COLO829 (cell line): ENCODE measurements at regions not wholly inside any gene's neighbourhood (a gene's known extent, or its start where the extent isn't known, plus 50 kb on each side); places are given as distances from the start of the nearest gene placed in this dataset.
A peak's percentile ranks its signal among the peaks of the same experiment; 100 is the strongest.

Experiments
- DNase-seq: peaks from one replicate; pipeline ENCODE4 v3.0.0; 2012; ENCODE audit warnings: low spot score

DNA sequence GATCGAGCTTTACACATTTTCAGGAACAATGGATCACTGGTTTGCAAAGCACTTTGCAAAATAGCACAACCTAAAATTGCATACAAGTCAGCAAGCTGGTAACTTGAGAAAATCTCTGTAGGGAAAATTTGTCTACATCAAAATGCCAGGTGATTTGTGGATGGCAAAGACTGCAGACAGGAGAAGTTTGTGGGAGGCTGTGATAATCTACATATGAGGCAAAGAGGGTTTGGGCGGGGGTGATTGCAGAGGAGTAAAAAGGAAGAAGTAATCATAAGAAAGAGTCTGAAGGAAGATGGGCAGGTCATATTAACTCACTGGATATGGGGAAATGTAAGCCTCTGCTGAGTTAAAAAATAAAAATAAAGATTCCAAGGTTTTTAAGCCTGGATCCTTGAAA is 166.3 kb upstream of the STXBP5 start:
- no peak for DNase-seq

DNA sequence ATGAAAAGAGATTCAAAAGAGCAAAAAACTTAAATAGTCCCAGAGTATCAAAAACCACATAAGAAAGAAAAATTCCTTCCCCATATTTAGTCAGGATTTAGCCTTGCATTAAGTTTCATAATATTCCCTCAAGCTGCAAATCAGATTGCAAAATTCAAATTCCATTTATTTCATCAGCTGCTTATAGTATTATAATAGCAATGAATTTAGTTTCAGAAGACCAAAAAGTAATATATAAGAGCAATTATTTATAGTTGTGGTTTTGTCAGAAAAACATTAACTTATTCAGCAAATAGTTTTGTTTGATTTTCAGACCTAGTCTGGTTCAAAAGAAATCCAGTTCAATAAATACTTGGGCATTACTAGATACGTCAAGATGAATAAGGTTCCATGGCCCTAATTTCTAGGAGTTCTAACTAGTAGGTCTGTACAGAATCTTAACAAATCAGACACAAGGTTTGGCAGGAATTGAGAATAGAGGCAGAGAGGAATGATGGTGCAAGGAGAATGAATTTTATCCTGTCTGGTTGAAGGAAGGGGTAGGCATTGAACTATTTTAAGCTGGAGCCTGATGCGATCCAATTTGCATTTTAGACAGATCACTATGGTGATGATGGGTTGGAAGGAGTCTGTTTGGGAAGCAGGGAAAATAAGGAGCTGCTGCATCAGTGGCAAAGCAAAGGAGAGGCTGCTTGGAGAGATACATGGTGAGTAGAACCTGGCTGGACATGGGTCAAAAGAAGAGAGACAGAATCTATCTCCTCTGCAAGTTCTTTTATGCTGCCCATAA is 163.9 kb upstream of the STXBP5 start:
- no peak for DNase-seq

DNA sequence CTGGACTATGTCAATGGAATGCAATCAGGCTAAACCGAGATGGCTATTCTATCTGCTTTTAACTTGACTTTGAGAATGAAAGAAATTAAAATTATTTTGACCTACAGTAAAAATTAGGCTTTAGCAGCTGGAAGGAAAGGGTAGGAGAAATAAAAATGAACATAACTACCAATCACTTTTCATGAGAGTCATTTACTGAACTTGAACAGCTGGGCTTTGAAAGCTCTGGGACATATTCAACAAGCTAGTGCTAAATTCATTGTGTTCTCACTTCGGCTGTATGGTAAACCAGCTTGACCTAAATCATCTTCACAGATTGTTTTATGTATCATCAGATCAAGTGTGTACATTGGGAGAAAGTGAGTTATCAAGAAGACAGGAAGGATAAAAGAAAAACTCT is 161.5 kb upstream of the STXBP5 start:
- DNase-seq, result no peak

DNA sequence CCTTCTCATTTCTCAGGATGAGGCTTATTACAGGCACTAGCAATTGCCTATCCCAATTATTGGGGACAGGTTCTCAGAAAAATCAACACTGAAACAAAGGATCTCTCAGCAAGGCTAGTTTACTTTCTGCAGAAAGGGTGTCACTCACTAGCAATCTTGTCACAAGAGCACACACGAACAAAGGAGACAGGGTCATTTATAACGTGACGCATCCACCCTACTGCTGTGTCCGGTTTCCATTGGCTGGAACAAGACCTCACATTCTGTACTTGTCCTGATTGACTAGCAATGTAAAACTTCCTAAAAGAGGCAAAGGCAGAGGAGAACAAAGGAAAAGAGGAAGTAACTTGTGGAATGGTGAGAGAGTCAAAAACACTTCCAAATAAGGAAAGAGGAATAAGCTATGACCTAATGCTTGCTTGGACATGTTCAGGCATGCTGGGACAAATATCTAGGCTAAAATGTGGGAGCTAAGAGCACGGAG is 160.2 kb upstream of the STXBP5 start:
- DNase-seq, result no peak

DNA sequence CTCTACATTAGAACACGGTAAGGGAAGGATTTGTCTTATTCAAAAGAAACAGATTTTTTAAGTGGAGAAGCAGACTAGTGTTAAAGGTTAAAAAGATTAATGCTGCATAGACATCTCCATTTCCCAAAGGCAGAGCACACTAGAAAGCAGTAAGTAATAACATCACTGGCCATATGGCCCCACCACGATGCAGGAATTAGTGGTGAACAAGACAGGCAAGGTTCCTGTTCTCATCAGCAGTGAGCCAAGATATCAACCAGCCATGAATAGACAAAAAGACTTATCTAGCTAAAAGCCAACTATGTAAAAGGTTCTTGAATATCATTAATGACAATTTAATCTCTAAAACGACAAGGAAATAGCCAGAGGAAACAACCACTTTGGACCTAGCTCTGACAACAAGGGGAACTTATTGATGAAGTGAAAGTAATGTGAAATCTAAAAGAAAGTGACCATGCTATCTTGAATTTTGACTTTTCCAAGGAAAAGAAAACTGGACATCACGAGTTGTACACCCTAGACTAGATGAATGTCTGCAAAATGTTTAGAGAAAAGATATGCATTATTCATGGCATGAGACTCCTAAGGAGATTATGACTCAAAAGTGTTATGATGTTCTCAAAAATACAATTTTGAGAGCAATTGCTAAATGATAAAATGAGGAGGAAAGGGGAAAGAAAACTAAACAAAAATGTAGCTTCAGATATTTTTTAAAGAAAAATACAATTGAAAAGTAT is 157.9 kb upstream of the STXBP5 start:
- DNase-seq, result peak; percentile 7

DNA sequence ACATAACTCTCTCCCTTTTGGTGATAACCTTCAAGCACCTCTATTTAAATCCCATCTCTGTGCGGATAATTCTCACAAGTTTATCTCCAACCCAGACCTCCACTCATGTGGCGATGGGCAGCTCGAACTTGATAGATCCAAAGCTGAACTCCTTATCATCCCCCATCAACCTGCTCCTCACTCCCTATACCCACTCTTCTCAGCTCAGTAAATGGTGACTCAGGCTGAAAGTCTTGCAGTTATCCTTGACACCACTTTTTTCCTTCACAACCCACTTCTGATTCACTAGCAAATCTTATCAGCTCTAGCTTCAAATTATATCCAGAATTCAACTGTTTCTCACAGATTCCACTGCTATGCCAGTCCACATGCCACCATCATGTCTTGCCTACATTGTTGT is 155.3 kb upstream of the STXBP5 start:
- no peak for DNase-seq

DNA sequence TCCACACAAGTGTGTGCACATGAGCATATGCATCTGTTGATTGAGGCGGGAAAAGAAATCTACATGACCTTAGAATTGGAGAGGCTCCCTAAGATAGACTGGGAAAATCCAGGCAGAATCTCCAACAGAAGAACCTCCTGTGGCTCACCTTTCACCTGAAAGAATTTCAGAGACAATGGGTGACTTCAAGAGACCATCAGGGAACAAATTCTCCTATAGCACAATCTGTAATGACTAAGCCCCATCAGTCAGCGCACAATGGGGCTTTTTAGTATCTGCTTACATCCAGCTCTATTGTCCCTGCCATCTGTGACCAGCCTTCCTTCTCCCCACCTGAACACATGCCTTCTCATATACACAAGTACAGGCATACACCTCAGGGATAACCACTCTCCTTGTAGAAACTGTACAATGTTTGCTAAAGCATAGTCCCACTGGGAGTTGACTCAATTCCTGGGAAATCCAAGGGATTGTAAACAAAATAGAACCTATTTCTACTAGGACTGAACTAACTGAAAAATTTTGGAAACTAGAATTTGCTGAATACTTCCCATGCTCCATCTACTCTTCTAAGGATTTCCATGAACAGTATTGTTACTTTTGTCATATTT is 150.8 kb upstream of the STXBP5 start:
- no peak for DNase-seq

DNA sequence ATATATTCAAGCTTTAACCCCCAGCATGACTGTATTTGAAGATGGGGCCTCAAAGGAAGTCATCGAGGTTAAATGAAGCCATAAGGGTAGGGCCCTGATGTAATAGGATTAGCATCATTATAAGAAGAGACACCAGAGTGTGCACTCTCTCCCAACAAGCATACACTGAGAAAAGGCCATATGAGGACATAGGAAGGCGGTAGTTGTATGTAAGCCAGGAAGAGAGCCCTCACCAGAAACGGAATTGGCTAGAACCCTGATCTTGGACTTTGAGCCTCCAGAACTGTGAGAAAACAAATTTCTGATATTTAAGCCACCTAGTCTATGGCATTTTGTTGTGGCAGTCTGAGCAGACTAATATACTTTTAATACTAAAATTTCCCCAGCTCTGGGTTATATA is 150.1 kb upstream of the STXBP5 start:
- no peak for DNase-seq

DNA sequence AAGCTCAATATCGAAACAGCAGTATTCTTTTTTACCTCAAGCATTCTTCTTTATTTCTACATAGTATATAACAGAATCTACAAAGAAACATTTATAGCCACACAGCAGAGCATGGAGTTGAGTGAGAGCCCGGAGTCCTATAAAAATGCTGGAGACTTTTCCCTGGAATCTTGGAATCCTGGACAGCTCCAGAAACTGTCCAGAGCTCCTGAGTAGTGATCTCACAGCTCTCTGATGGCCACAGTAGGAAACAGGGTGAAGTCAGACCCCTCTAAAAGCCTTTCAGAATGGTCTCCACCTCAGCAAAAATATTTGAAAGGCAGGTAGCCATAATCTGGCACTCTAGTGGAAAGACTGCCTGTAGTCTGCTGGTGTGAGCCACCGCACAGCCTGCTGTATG is 149.3 kb upstream of the STXBP5 start:
- DNase-seq, result no peak

DNA sequence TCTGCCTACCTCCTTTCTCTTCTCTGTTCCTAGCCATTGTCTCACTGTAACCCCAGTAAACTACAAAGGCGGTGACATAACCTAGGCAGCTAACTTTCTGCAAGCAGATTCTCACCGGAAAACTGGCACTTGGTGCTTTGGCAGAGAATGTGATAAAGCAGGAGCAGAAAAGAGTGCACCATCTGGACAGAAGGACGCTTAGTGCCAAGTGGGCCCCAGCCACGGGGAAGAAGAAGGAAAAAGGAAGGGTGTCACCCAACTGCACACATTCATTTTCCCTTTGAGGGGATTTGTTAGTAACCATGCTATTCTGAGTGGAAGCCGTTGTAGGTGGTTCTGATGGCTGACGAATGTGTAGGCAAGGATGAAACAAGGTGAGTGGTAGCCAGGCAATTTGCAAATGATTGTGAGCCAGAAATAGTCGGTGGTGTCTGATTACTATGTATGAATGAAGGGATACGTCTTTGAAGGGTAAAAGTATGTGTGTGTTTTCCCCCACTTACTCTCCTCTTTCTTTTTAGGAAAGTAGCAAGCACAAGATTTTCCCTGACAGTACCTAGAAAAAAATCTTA is 148.3 kb upstream of the STXBP5 start:
- no peak for DNase-seq

DNA sequence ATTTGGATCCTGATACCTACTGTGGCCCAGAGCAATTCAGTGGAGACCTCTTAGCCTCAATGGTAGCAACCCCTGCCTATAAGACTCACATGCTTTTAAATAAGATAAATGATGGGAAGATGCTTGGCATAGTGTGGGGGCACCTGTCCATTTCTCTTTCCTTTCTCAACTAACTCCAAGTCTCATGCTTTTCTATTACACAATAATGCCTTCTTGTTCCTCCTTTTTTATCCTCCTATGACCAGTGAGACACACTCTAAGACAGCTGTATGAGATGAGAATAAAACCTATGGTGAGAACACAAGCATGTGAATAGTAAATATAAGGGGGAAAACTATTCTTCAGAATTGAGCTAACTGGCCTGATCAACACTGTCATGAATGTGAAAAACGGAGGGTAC is 147.0 kb upstream of the STXBP5 start:
- no peak for DNase-seq

DNA sequence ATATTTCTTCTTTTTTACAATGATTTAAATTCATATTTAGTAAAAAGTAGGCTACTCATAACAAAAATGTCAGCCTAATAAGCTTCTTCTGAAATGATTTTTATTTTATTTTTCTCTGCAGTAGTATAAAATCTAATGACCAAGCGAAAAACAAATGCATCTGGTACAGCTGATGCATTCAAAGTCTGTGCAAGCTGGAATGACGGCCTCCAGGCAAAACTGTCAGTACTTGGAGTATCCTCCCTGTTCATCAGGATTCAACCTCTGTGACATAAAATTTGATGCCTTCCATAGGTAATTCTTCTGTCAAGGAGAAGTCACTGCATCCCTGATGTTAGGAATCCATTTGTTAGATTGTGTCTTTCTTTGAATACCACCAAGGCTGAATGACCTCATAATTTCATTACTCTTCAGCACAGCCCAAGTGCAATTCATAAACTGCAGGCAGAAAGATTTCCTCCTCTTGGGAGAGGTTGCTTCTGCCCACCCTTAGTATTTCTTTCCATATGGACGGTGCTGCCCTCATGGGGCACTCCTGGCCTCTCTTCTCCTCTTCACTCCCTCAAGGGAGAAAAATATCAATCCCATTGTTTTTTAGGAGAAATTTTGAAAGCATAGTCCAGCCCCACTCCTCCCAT is 146.4 kb upstream of the STXBP5 start:
- no peak for DNase-seq

DNA sequence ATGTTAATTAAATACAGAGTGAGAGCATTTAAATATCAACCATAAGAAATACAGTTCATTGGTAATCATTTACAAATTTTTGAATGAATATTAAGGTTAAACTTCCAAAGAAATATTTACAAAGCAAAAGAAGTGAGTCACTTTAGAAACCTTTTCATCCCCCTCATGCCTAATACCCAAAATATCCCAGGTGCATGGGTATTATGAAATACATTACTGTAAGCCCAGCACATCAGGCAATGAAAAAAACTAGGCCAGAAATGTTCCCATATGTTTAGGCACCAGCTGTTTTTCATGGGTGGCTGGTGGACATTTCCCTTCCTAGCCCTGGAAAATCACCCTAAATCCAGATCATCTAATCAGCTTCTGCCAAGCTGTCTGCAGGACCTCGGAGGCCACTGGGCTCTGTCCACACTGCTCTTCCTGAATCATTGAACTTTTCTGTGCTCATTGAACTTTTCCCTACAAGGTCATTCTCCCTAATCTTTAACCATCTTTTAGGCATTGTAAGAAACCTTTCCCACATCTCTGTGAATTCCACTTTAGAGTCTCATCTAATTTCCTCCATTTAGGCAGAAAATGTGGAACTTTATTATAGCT is 145.3 kb upstream of the STXBP5 start:
- DNase-seq, result no peak

DNA sequence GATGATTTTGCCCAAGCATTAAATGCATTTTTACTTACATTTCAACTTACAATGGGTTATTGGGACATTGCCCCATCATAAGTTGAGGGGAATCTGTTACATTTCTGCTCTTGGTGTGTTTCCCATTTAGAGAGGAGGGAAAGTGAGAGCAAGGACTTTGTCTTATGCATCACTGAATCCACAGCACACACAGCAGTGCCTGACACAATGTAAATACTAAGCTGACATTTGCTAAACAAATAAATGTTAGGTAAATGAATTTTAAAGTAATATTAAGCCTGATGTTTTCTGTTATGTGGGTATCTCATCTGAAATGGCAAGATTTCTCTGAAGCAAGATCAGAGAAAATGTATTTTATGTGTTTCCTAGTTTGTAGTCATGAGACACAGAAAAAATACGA is 143.6 kb upstream of the STXBP5 start:
- DNase-seq, result no peak

DNA sequence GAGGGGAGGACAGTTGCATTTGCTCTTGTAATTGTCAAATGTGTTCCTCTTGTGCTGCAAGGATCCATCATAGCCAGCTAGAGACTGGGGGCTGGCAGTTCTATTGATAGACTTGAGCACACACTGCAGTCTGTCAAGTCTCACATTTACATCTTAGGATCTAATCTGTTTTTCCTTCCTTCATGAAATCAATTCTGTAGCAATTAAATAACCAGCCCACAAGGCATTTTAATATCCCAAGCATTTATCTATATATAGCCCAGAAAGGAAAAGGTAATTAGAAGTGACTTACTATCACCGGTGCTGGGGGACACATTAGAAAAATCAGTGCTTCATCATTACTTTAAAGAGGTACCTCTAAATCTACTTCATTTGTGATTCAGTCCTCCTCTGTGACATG is 143.0 kb upstream of the STXBP5 start:
- DNase-seq, result no peak

DNA sequence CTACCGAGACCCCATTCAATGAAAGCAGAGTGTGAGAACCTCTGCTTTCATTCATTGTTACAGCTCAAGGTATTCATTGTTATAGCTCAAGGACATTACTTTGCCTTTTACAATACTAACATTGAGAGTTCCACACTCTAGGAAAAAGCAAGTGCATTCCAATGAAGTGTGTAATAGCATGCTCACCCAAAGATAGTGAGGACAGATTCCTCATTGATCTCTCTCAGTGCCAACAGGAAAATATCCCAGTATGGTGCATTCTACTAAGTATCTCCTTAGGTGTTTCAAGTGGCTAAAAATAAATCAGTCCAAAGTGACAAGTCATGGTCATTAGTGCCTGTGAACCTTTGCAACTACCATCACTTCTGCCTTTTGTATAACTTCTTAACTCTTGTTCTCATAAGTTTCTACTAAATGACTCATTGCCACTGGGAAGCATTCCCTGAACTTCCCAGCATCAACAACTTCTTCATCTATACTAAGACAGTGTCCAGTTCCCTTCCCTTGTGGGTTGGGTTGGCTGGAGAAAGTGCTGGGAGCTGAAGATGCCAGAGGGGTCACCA is 140.7 kb upstream of the STXBP5 start:
- DNase-seq, result peak; percentile 12

DNA sequence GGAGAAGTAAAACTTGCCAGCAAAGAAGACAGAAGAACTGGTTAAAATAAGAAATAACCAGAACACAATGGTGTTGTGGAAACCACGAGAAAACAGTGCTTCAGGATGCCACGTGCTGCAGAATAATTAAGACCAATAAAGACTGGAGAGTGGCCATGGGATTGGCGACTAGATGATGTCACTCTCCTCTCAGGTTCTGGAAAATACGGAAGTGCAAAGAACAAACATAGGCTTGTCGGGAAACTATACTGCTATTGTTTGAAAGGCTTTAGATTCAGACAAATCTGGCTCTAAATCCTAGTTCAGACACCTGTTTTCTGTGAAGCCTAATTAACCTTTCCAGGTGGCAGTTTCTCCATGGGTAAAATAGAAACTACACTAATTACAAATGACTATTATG is 138.4 kb upstream of the STXBP5 start:
- no peak for DNase-seq

DNA sequence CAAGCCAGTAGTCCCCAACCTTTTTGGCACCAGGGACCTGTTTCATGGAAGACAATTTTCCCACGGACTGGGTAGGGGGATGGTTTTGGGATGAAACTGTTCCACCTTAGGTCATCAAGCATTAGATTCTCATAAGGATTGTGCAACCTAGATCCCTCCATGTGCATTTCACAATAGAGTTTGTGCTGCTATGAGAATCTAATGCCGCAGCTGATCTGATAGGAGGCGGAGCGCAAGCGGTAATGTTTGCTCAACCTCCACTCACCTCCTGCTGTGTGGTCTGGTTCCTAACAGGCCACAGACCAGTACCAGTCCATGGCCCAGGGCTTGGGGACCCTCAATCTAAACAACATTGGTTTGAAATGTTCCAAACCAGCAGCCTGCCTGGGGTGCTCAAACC is 137.0 kb upstream of the STXBP5 start:
- DNase-seq, result no peak

DNA sequence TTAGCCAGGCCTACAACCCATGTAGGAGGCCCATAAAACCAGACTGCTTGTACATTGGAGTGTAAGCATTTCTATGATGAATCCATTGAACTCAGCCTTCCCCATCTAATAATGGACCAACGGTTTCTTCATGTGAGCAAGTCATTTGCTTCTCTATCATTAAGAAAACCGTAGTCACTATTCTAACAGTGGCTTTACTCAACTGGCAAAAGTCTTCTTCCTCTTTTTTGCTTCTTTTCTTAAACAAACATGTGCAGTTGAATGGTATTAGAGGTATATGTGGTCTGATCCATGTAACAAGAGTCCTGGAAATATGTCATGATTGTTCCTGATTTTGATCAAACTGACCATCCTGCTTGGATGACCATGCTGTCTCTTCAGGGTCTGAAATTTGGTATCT is 132.4 kb upstream of the STXBP5 start:
- DNase-seq, result no peak

DNA sequence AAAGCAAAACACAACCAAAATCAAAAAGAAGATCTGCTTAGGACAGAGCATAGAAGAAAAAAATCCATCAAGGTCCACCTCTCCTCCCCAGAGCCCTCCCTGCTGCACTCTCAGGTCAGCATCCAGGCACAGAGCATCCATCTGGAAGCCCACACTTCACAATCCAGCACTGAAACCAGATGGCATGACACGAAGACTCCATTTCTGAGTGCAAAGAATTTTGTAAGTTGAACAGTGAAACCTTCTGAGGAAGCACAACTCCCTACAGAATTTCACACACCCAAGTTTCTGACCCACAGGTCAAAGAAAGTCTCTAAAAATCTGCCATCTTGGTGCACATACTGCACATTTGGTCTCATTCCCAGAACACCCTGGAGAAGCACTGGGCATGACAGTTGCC is 128.8 kb upstream of the STXBP5 start:
- no peak for DNase-seq

DNA sequence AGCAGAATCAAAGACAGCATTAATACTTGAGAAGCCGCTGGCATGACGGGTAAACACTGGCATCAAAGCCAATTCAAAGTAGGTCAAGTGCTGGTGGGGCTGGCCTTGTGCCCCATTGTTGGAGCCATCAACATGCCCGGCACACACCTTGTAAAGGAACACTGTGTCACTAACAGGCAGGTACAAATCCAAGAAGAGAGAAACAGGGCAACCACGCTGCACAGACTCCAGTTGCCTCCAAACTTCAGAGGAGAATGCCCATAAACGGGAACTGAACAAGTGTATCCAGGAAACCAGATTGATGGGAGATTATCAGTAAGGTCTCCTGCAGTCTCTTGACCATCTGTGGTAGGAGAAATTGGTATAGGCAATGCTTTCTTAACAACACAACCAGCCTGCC is 127.0 kb upstream of the STXBP5 start:
- DNase-seq, result no peak

DNA sequence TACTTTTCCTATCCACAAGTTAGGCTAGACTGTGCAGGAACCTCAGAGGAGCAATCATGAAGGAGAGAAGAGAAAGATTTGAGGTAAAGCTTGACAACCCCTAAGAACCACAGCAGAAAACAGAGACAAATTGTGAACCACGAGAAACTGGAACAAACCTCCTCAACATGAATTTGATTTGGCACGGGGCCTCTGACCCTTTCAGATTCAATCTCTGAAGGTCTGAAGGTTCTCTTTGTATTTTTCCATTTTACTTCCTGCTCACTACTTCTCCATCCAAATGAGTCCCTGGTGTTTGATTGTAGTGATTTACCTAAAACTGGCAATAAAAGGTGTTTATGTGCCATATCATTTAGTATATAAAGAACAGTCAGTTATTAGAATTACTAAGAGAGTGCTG is 126.1 kb upstream of the STXBP5 start:
- no peak for DNase-seq
